Type B pancreatic cell (in vitro differentiated cells): ENCODE measurements at regions not wholly inside any gene's neighbourhood (a gene's known extent, or its start where the extent isn't known, plus 50 kb on each side); places are given as distances from the start of the nearest gene placed in this dataset.

Source experiments
- DNase-seq: peaks from one replicate; pipeline ENCODE4 v3.0.0; 2021; ENCODE audit warnings: mixed read lengths; ENCODE audit not compliant: unreplicated experiment; ENCODE audit errors: extremely low spot score
- H3K27ac Mint-ChIP-seq: 2 replicates; pipeline ENCODE4 v1.8.0; 2021; ENCODE audit warnings: mild to moderate bottlenecking, mixed read lengths
- H3K27me3 Mint-ChIP-seq: 2 replicates; pipeline ENCODE4 v1.8.0; 2021; ENCODE audit warnings: mixed read lengths
- H3K36me3 Mint-ChIP-seq: 2 replicates; pipeline ENCODE4 v1.8.0; 2021; ENCODE audit warnings: mixed read lengths
- H3K4me1 Mint-ChIP-seq: one replicate; pipeline ENCODE4 v1.8.0; 2021; ENCODE audit warnings: mixed read lengths; ENCODE audit not compliant: unreplicated experiment
- H3K4me3 Mint-ChIP-seq: 2 replicates; pipeline ENCODE4 v1.8.0; 2021; ENCODE audit warnings: mild to moderate bottlenecking, mixed read lengths
- H3K9me3 Mint-ChIP-seq: 2 replicates; pipeline ENCODE4 v1.8.0; 2021; ENCODE audit warnings: mixed read lengths
- CTCF ChIP-seq: fragments of 200-600 bp; sonication (generic); conservative IDR thresholded peaks from 2 replicates; pipeline ENCODE4 v1.5.0; 2021; ENCODE audit warnings: antibody characterized with exemption, mild to moderate bottlenecking

GRCh38 chr16:86013867-86014266 is 114.9 kb downstream of the IRF8 start:
- no peak for TF ChIP-seq CTCF
- Mint-ChIP-seq H3K9me3 (no peaks in the 10 kb centered on the region), H3K36me3 (no peaks in the 10 kb centered on the region), H3K27ac (no peak overlapping the region), H3K27me3 (peaks cover 47% of the 10 kb centered on the region), H3K4me1 (peaks cover 14% of the 10 kb centered on the region), H3K4me3 (no peak overlapping the region)
- no peak for DNase-seq

GRCh38 chr16:86015606-86016005 is 116.6 kb downstream of the IRF8 start:
- Mint-ChIP-seq H3K27ac (no peak overlapping the region), H3K9me3 (peaks cover 6% of the 10 kb centered on the region), H3K4me1 (peaks cover 22% of the 10 kb centered on the region), H3K27me3 (peaks cover 55% of the 10 kb centered on the region), H3K36me3 (peaks cover 3% of the 10 kb centered on the region), H3K4me3 (no peak overlapping the region)
- TF ChIP-seq CTCF, result no peak
- no peak for DNase-seq

GRCh38 chr16:86016201-86016965 is 117.4 kb downstream of the IRF8 start:
- Mint-ChIP-seq H3K36me3 (peaks cover 3% of the 10 kb centered on the region), H3K27ac (no peak overlapping the region), H3K4me1 (peaks cover 22% of the 10 kb centered on the region), H3K27me3 (peaks cover 58% of the 10 kb centered on the region), H3K4me3 (no peak overlapping the region), H3K9me3 (peaks cover 6% of the 10 kb centered on the region)
- DNase-seq, result no peak
- TF ChIP-seq CTCF, result peak; percentile 86

GRCh38 chr16:86018071-86018470 is 119.1 kb downstream of the IRF8 start:
- TF ChIP-seq CTCF, result no peak
- Mint-ChIP-seq H3K4me1 (peaks cover 22% of the 10 kb centered on the region), H3K27me3 (peaks cover 53% of the 10 kb centered on the region), H3K27ac (no peak overlapping the region), H3K4me3 (no peak overlapping the region), H3K36me3 (peaks cover 3% of the 10 kb centered on the region), H3K9me3 (peaks cover 6% of the 10 kb centered on the region)
- no peak for DNase-seq

GRCh38 chr16:86018487-86018886 is 119.5 kb downstream of the IRF8 start:
- peaks cover 53% of the 10 kb centered on the region for H3K27me3 Mint-ChIP-seq

More at GRCh38 chr16:86018487-86018886, 119.5 kb downstream of the IRF8 start:
- Mint-ChIP-seq H3K9me3 (peaks cover 6% of the 10 kb centered on the region), H3K4me1 (peaks cover 22% of the 10 kb centered on the region), H3K4me3 (peak overlapping the region; percentile 55), H3K27ac (peak overlapping the region; percentile 58), H3K36me3 (peaks cover 3% of the 10 kb centered on the region)
- no peak for DNase-seq
- TF ChIP-seq CTCF, result no peak
